NT2/D1 (cell line): ENCODE measurements at regions not wholly inside any gene's neighbourhood (a gene's known extent, or its start where the extent isn't known, plus 50 kb on each side); places are given as distances from the start of the nearest gene placed in this dataset.

Experiments
- SUZ12 ChIP-seq: IDR thresholded peaks from 2 replicates; pipeline ENCODE4 v1.6.1; 2011; ENCODE audit not compliant: insufficient read length, insufficient read depth; ENCODE audit errors: extremely low read depth
- YY1 ChIP-seq: IDR thresholded peaks from 2 replicates; pipeline ENCODE4 v1.6.1; 2011; ENCODE audit not compliant: insufficient read length, insufficient read depth
- ZNF274 ChIP-seq: IDR thresholded peaks from 2 replicates; pipeline ENCODE4 v1.6.1; 2011; ENCODE audit warnings: mild to moderate bottlenecking, low read depth, low read length

GRCh38 chr7:125412890-125413665 is 483.5 kb upstream of the POT1 start:
- TF ChIP-seq ZNF274 (no peak), SUZ12 (no peak), YY1 (no peak)
